HG03460 (cell line): ENCODE measurements at regions not wholly inside any gene's neighbourhood (a gene's known extent, or its start where the extent isn't known, plus 50 kb on each side); places are given as distances from the start of the nearest gene placed in this dataset.
"Not testable (repeated sequence)": the region's sequence is repeated elsewhere in the genome, so short reads cannot be mapped to it uniquely, and the experiment has no call there.

Experiments used
- ATAC-seq: cut with Tn5 transposase; IDR thresholded peaks from one replicate; pipeline ENCODE4 v1.9.1; 2021; ENCODE audit not compliant: unreplicated experiment

DNA sequence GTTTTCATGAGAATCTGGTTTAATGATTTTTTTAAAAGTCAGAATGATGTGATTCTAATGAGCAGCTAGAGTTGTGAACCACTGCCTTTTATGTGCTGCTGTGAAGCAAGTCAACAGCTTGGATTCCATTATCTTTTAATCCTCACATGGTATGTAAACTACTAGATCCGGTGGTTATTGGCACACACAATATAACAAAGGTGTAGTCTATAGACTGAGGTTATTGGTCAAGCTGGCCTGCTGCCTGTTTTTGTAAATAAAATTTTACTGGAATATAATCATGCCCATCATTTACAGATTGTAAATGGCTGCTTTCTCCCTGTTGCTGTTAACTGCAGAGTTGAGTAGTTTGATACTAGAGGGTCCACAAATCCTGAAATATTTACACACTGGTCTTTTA lies 103.1 kb downstream of the OTOL1 start:
- ATAC-seq, result no peak

- no peak for ATAC-seq
These were observed 103.6 kb downstream of the OTOL1 start for GRCh38 chr3:161600173-161600572.

DNA sequence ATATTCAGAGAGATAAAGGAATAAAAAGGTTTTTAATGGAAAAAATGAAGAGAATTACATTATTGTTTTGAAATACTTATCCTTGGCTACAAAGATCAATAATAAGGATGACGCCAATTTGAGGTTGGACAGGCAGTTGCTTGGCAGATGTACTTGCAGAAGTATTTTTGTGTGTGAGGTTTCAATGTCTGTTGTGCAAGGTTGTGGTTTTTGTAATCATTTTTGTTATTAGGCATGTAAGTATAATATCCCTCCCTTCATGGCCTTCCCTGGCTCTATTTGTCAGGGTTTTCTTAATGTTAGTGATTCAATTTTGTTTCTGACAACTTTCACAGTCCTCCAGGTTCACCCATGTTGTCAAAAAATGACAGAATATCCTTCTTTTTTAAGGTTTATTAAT lies 105.9 kb downstream of the OTOL1 start:
- no peak for ATAC-seq

GRCh38 chr3:161602918-161603317 lies 106.3 kb downstream of the OTOL1 start:
- ATAC-seq, result no peak

- no peak for ATAC-seq
These were observed 110.4 kb downstream of the OTOL1 start for GRCh38 chr3:161607056-161607455.

DNA sequence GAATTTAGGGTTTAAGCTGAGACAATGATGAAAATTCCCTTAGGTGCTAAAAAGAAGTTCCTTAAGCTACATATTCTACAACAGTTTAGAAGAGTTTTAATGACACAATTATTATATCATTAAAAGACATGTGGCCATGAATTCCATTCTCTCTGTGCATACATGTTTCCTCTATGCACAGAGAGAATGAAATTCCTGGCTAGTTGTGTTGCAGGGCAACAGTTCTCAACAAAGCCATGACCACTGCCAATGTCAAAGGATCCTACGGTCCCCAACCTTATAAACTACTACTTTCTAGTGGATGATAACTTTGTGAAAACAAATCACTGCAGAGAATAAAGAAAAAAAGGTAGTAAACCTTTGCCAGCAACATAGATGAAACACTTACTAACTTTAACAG lies 122.7 kb downstream of the OTOL1 start:
- ATAC-seq, result no peak

DNA sequence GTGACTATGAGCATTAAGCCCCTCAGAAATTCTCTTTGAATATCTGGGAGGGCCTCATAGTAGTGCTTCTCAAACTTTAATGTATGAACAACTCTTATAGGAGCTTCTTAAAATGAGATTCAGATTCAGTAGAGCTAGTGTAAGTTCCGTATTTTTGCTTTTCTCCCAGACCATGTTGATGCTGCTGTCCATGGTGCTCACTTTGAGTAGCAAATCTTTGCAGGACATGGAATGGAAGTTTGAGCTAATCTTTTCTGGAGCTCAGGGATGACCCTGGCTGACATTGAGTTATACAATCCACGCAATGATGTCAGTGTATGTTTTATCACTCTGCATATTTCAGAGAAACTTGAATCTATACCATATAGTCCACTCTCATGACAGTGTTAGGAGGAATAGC lies 134.2 kb downstream of the OTOL1 start:
- ATAC-seq, result no peak

DNA sequence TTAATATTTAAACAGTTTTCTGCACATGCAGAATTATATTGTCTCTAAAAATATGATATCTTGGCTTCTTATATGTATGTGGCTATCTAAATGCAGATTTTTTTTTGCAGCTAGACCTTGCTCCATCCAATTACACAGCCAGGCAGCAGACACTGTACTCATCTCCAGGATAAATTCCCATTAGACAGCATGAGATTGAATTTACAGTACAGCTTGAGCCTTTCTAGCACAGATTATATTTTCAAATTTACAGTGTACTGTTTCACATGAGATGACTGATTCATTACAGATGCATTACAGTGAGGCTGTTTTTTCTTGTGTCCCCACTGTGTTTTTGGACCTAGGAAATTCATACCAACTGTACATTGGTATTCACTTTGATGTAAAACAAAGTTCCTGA lies 134.9 kb downstream of the OTOL1 start:
- no peak for ATAC-seq

- no peak for ATAC-seq
These were observed 141.0 kb downstream of the OTOL1 start for GRCh38 chr3:161637559-161637958.

GRCh38 chr3:161639095-161639494 lies 142.5 kb downstream of the OTOL1 start:
- not testable (repeated sequence) for ATAC-seq

GRCh38 chr3:161640181-161640580 lies 143.6 kb downstream of the OTOL1 start:
- no peak for ATAC-seq

- no peak for ATAC-seq
These were observed 144.7 kb downstream of the OTOL1 start for GRCh38 chr3:161641287-161641686.

DNA sequence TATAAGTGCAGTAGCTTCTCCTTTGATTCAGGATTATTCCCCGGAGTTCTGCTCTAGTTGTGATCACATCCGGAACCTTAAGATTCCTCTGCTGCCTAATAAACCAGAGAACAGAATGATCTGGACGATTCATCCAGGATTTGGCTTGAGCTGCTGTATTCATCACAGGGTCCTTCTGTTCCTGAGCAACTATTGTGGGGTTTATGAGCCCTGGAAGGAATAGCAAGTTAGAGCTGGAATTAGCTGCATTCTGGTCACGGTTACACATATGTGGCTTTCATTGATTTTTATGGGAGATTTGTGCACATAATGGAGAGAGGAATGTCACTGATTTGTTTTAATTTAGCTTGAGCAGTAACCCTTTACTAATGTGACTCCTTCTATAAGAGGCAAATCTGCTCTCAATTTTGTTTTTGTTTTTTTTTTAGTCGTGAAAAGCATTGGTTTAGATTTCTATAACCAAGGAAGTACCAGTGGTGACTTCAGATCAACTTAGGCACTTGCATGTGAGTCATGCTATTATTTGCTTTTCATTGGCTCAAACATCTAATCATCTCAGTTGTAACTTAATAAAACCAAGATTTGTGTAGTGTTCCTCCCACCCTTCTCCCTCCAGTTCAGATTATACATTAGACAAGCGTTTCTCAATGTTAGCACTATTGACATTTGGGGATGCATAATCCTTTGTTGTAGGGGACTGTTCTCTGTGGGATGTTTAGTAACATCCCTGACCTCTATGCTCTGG lies 148.5 kb downstream of the OTOL1 start:
- ATAC-seq, result no peak

GRCh38 chr3:161647936-161648470 lies 151.4 kb downstream of the OTOL1 start:
- no peak for ATAC-seq

- ATAC-seq, result no peak
These were observed 153.4 kb downstream of the OTOL1 start for GRCh38 chr3:161649900-161650484.

- ATAC-seq, result no peak
These were observed 161.2 kb downstream of the OTOL1 start for GRCh38 chr3:161657786-161658185.

GRCh38 chr3:161671141-161671540 lies 174.5 kb downstream of the OTOL1 start:
- ATAC-seq, result no peak

DNA sequence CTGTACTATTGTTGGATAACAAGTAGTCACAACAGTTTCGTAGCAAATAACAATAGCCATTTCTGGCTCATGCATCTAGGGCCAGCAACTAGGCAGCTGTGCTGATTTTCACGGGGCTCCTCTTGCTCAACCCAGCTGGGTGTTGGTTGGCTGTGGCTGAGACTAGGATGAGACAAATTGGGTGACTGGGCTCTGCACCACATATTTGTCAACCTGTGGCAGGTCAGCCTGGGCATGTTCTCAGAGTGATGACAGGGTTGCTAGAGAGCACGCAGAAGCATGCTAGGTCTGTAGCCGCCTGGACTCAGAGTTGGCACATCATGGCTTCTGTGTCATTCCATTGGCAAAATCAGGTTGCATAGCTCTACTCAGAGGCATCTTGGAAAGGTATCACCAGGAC lies 175.9 kb downstream of the OTOL1 start:
- ATAC-seq, result no peak

DNA sequence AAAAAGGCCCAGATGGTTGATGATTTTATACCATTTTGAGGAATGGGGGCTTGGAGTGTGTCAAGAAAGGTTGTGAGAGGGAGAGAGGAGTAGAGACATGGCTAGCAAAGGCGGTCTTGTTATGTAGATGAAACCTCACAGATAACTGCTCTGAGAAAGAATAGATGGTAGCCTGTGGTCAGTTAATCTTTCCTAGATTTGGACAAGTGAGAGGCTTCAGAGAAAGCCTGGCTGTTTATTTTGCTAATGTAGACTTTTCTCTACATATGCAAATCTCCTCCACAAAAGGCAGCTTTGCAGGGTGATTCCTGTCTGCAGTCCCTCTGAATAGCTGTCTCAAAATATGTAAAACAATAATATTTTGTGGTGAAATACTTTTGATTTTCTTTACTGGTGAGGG lies 177.3 kb downstream of the OTOL1 start:
- no peak for ATAC-seq

GRCh38 chr3:161674402-161674801 lies 177.8 kb downstream of the OTOL1 start:
- ATAC-seq, result no peak

- ATAC-seq, result not testable (repeated sequence)
These were observed 185.2 kb downstream of the OTOL1 start for GRCh38 chr3:161681831-161682230.

- no peak for ATAC-seq
These were observed 186.1 kb downstream of the OTOL1 start for GRCh38 chr3:161682715-161683114.
